Caki2 (cell line): ENCODE measurements at regions not wholly inside any gene's neighbourhood (a gene's known extent, or its start where the extent isn't known, plus 50 kb on each side); places are given as distances from the start of the nearest gene placed in this dataset.

ENCODE experiments used
- DNase-seq: peaks from one replicate; pipeline ENCODE4 v3.0.0-alpha.2; 2015; ENCODE audit warnings: low read depth
- in situ Hi-C: cut with HindIII; loops from 2 replicates; pipeline ENCODE4 v1.10.0; 2016; ENCODE audit warnings: low sequenced_read_pairs, low pct_unique_long_range_greater_than_20kb, mixed read lengths

GRCh38 chr5:3417376-3417943, 178.2 kb upstream of the IRX1 start:
- no peak for DNase-seq
- in situ Hi-C loops: no loop called here

GRCh38 chr5:3414371-3414770, 181.3 kb upstream of the IRX1 start:
- in situ Hi-C loops: no loop called here
- no peak for DNase-seq

DNA sequence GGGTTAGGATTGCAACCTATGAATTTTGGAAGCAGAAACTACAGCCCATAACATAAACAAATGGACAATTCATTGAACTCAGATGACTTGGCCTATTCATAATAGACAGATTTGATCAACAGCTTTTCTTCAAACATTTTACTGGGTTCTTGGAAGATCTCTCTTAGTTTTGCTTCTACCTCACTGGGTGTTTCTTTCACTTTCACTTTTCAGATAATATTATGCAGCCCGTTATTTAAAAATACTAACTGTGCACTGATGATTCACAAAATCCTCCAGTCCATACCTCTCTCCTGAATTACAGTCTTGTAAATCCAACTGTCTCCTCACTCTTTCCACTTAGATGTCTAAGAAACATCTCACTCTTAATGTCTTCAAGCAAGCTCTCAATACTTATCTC, 183.5 kb upstream of the IRX1 start:
- in situ Hi-C loops: no loop called here
- DNase-seq: no peak

DNA sequence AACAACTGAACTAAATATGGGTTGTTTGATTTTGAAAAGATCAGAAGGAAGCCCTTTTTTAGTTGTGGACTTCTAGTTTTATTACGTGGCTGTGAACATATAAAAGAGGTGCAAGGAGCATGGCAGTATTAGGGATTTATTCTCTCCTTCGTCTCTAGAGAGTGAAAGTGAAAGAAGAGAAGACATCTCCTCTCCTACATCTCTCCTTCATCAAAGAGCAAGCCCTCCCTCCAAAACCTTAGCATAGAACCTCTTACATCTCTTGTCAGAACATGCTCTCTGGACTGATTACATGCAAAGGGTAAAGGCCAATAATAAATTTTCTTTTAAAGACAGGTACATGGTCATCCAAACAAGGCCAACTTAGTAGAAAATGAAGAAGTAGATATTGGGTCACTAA, 184.3 kb upstream of the IRX1 start:
- DNase-seq: no peak
- in situ Hi-C loops: no loop called here

- in situ Hi-C loops: no loop called here
- DNase-seq: no peak
Observed at GRCh38 chr5:3401635-3402034, 194.0 kb upstream of the IRX1 start.

- in situ Hi-C loops: no loop called here
- no peak for DNase-seq
Observed at GRCh38 chr5:3400659-3401058, 195.0 kb upstream of the IRX1 start.

DNA sequence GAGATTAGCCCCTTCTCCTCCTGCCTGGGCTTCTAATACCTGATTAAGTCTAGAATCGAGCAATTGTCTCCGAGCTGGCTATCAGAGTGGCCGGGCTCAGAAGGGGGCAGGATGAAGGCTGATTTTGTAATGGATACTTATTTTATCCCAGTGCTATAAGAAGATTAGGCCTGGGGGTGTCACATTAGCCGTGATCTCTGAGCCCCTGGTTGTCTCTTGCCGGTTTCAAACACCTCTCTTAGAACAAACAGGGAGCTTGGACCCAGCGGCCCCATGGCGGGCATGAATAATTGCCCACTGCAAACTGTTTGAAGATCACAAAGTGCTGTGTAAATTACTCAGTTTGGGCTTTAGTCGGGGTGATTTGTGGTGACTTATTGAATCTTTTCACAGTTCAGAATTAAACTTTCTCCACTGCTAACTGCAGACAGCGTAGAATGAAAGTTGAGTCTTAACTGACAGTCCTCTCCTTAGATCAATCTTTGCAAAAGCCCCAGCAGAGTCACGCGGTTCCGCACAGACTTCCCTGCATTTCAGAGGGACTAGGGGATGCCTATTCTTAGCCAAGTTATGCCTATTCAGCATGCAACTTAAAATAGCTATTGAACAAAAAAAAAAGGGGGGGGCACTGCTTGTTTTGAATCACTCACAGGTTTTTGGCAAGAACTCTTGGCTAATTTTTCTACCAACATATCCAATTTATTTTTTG, 200.6 kb upstream of the IRX1 start:
- DNase-seq: no peak
- in situ Hi-C loops: no loop called here

GRCh38 chr5:3393920-3394597, 201.6 kb upstream of the IRX1 start:
- in situ Hi-C loops: no loop called here
- no peak for DNase-seq

GRCh38 chr5:3393122-3393919, 202.3 kb upstream of the IRX1 start:
- in situ Hi-C loops: no loop called here
- no peak for DNase-seq

GRCh38 chr5:3392306-3392939, 203.2 kb upstream of the IRX1 start:
- in situ Hi-C loops: no loop called here
- no peak for DNase-seq

- DNase-seq: no peak
- in situ Hi-C loops: no loop called here
Observed at GRCh38 chr5:3391210-3391609, 204.4 kb upstream of the IRX1 start.

DNA sequence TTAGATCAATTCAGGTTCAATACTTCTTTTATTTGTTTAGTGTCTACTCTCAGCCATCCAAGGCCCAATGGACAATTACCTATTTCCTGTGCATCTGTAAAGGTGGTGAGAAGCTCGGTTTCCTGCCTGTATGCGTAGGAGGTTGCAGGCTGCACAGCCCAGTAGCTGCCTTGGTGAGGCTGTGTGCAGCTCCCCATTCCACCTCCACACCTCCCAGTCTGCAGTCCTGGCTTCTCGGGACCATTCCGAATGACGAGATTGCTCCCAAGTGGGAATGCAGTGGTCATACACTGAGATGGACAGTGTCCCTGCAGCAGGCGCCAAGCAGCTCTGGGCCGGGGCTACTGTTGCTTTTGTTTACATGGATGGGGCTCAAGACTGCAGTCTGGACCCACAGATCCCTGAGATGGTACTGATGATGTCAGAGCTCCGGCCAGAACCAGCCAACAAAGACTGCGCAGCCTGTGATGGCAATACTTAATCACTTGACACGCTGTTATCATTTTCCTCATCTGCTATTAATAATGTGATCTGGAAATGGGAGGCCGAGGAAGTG, 206.1 kb upstream of the IRX1 start:
- in situ Hi-C loops: no loop called here

GRCh38 chr5:3386637-3387036, 209.0 kb upstream of the IRX1 start:
- in situ Hi-C loops: no loop called here
- DNase-seq: no peak

More for the DNA sequence above, 206.1 kb upstream of the IRX1 start:
- DNase-seq: no peak

DNA sequence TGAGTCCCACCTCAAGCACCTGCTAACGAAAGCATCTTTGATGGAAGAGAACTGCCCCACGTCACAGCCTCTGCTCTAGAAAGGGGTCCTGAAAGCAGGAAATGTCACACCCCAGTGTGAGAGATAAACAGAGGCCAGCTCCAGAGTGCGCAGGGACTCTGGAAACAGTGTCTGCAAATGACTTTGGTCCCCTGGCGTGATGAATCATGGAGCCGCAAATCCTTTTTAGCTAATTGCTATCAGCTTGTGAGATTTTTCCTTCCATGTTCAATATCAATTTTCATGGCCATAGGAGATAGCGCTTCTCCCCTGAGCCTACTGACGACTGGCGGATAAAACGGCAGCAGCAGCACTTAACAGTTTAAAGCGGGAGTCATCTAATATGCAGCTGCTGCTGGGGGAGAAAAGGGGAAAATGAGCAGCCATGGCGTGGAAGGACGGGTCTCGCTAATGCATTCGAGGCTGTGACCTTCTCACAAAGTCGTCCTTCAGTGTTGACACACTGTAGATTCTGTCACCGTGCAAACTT, 209.6 kb upstream of the IRX1 start:
- DNase-seq: no peak
- in situ Hi-C loops: no loop called here

- no peak for DNase-seq
- in situ Hi-C loops: no loop called here
Observed at GRCh38 chr5:3384531-3384930, 211.1 kb upstream of the IRX1 start.

DNA sequence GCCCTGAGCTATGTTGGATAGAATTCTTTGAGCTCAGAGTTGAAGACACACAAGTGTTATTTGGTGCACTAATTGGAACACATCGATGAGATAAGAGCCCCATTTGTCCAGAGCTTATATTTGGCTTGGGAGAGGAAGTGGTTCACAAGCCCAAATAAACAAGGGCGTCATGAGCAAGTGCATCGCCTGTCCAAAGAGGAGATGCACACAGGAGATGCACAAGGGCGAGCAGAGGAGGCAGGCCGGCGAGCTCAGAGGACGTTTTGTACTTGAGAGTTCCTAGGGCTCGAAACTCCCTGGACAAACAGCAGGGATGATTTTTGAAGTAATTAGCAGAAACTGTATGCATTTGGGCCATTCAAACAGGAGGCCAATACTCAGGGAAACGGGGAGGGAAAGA, 212.8 kb upstream of the IRX1 start:
- DNase-seq: no peak
- in situ Hi-C loops: no loop called here

- no peak for DNase-seq
- in situ Hi-C loops: no loop called here
Observed at GRCh38 chr5:3382151-3382550, 213.5 kb upstream of the IRX1 start.

GRCh38 chr5:3381206-3381825, 214.3 kb upstream of the IRX1 start:
- DNase-seq: no peak

More at GRCh38 chr5:3381206-3381825, 214.3 kb upstream of the IRX1 start:
- in situ Hi-C loops: no loop called here
